HCT116 (cell line): ENCODE measurements at regions not wholly inside any gene's neighbourhood (a gene's known extent, or its start where the extent isn't known, plus 50 kb on each side); places are given as distances from the start of the nearest gene placed in this dataset.

Source experiments
- ATAC-seq: fragments of 200-7000 bp; cut with Tn5 transposase; 2 replicates; pipeline ENCODE4 v1.9.1; 2020; ENCODE audit warnings: mild to moderate bottlenecking, moderate library complexity
- BruUV-seq: library from RNA; stranded (reverse); fragments of 400-500 nt; replicated peaks from 2 replicates; lab custom pipeline; 2021; lab: Mats Ljungman, UMichigan
- CTCF ChIA-PET: fragments of 300-600 bp; sonication (Branson Sonifier 250); formaldehyde crosslinking; loops from one replicate; lab custom pipeline; 2021; ENCODE audit warnings: antibody characterized with exemption; lab: Charles Lee
- POLR2A ChIA-PET: fragments of 300-600, 350-600 bp; sonication (Branson Sonifier 250); formaldehyde crosslinking; loops from one replicate; lab custom pipeline; 2021; ENCODE audit warnings: antibody characterized with exemption; lab: Charles Lee
- RAD21 ChIA-PET, 2 experiments: fragments of 300-600 bp; sonication (Branson Sonifier 250); formaldehyde crosslinking; loops; one replicate each; lab custom pipeline; 2023; ENCODE audit warnings: low total read pairs in 2 of 2; ENCODE audit not compliant: uncharacterized antibody in 2 of 2, unreplicated experiment in 2 of 2, low non-redundant PET in 1 of 2; lab: Charles Lee
- DNase-seq: peaks from one replicate; pipeline ENCODE4 v3.0.0-alpha.2; 2010; ENCODE audit warnings: low read depth, low spot score
- H2AFZ ChIP-seq: fragments of 200-600 bp; shearing (Covaris generic), sonication (generic); 2 replicates; pipeline ENCODE4 v1.6.1; 2017; ENCODE audit warnings: low read depth, mixed run types, mixed read lengths, antibody characterized with exemption, low read length; ENCODE audit not compliant: poor library complexity, severe bottlenecking
- H3K27ac ChIP-seq: 2 replicates; pipeline ENCODE4 v1.5.1; 2012; ENCODE audit warnings: low read depth, low read length
- H3K27me3 ChIP-seq: fragments of 200-600 bp; sonication (generic); 2 replicates; pipeline ENCODE4 v1.6.1; 2016; ENCODE audit warnings: mixed run types, low read length, mixed read lengths; ENCODE audit not compliant: insufficient read depth
- H3K36me3 ChIP-seq, 2 experiments: fragments of 200-500 bp in 1 of 2; fragments of 200-600 bp in 1 of 2; sonication (Bioruptor generic) in 1 of 2; sonication (generic) in 1 of 2; 2 replicates each; pipeline versions ENCODE4 v1.5.1 to v1.6.1; 2014 to 2016; ENCODE audit warnings: low read length in 2 of 2, inconsistent platforms in 1 of 2, mixed read lengths in 1 of 2, mixed run types in 1 of 2; ENCODE audit not compliant: insufficient read depth in 2 of 2, control insufficient read depth in 1 of 2
- H3K4me1 ChIP-seq, 2 experiments: fragments of 200-600 bp in 1 of 2; sonication (generic) in 1 of 2; 2 replicates each; pipeline versions ENCODE4 v1.5.1 to v1.6.1; 2012 to 2017; ENCODE audit warnings: low read length in 2 of 2, inconsistent platforms in 1 of 2, mild to moderate bottlenecking in 1 of 2, mixed read lengths in 1 of 2, mixed run types in 1 of 2, moderate library complexity in 1 of 2; ENCODE audit not compliant: insufficient read depth in 2 of 2, control insufficient read depth in 1 of 2
- H3K4me2 ChIP-seq: fragments of 200-600 bp; sonication (generic); 2 replicates; pipeline ENCODE4 v1.6.1; 2017; ENCODE audit warnings: mixed run types, low read length, mixed read lengths
- H3K4me3 ChIP-seq, 2 experiments: fragments of 200-600 bp in 1 of 2; sonication (generic) in 1 of 2; replicated peaks in 1 of 2; 2 replicates each; pipeline ENCODE4 v1.5.1; 2011 to 2016; ENCODE audit warnings: low read length in 2 of 2, control low read depth in 1 of 2, low read depth in 1 of 2, mild to moderate bottlenecking in 1 of 2, mixed read lengths in 1 of 2, mixed run types in 1 of 2
- H3K79me2 ChIP-seq: fragments of 200-600 bp; sonication (generic); 2 replicates; pipeline ENCODE4 v1.6.1; 2017; ENCODE audit warnings: mild to moderate bottlenecking, mixed run types, low read length, moderate library complexity, mixed read lengths; ENCODE audit not compliant: insufficient read depth
- H3K9ac ChIP-seq: fragments of 200-600 bp; sonication (generic); 2 replicates; pipeline ENCODE4 v1.6.1; 2016; ENCODE audit warnings: low read length, mixed read lengths
- H3K9me2 ChIP-seq: fragments of 200-600 bp; sonication (generic), shearing (Covaris generic); 2 replicates; pipeline ENCODE4 v1.6.1; 2017; ENCODE audit warnings: mixed run types, mild to moderate bottlenecking, moderate library complexity; ENCODE audit not compliant: insufficient read depth
- H3K9me3 ChIP-seq, 2 experiments: fragments of 200-500 bp in 1 of 2; fragments of 200-600 bp in 1 of 2; sonication (Bioruptor generic) in 1 of 2; sonication (generic) in 1 of 2; 2 replicates each; pipeline ENCODE4 v1.6.1; 2014 to 2017; ENCODE audit warnings: low read length in 2 of 2, mixed read lengths in 2 of 2, inconsistent platforms in 1 of 2, low read depth in 1 of 2, mild to moderate bottlenecking in 1 of 2, mixed run types in 1 of 2, moderate library complexity in 1 of 2; ENCODE audit not compliant: control insufficient read depth in 1 of 2, insufficient read depth in 1 of 2
- H4K20me1 ChIP-seq: fragments of 200-600 bp; sonication (generic), shearing (Covaris generic); 2 replicates; pipeline ENCODE4 v1.6.1; 2017; ENCODE audit warnings: mixed run types, mild to moderate bottlenecking, moderate library complexity; ENCODE audit not compliant: insufficient read depth
- ATF3 ChIP-seq: IDR thresholded peaks from 2 replicates; pipeline ENCODE4 v1.6.1; 2012
- CBX3 ChIP-seq: IDR thresholded peaks from 2 replicates; pipeline ENCODE4 v1.6.1; 2012; ENCODE audit warnings: low read depth
- CEBPB ChIP-seq: IDR thresholded peaks from 2 replicates; pipeline ENCODE4 v1.6.1; 2012; ENCODE audit warnings: low read depth
- EGR1 ChIP-seq: IDR thresholded peaks from 2 replicates; pipeline ENCODE4 v1.6.1; 2012; ENCODE audit warnings: low read depth
- ELF1 ChIP-seq: IDR thresholded peaks from 2 replicates; pipeline ENCODE4 v1.6.1; 2012; ENCODE audit warnings: low read depth, borderline replicate concordance
- JUND ChIP-seq: IDR thresholded peaks from 2 replicates; pipeline ENCODE4 v1.6.1; 2012
- MAX ChIP-seq: IDR thresholded peaks from 2 replicates; pipeline ENCODE4 v1.6.1; 2012
- POLR2AphosphoS5 ChIP-seq: IDR thresholded peaks from 2 replicates; pipeline ENCODE4 v1.6.1; 2011; ENCODE audit warnings: mild to moderate bottlenecking, low read depth, low read length, moderate library complexity
- SIN3A ChIP-seq: IDR thresholded peaks from 2 replicates; pipeline ENCODE4 v1.6.1; 2012; ENCODE audit warnings: low read depth
- SRF ChIP-seq: IDR thresholded peaks from 2 replicates; pipeline ENCODE4 v1.6.1; 2012; ENCODE audit warnings: low read depth
- TCF7L2 ChIP-seq: IDR thresholded peaks from 2 replicates; pipeline ENCODE4 v1.7.0; 2011; ENCODE audit warnings: borderline replicate concordance, inconsistent platforms; ENCODE audit not compliant: insufficient read depth, insufficient read length; ENCODE audit errors: extremely low read depth
- YY1 ChIP-seq: IDR thresholded peaks from 2 replicates; pipeline ENCODE4 v1.6.1; 2011; ENCODE audit warnings: low read length, low read depth, moderate library complexity, mild to moderate bottlenecking; ENCODE audit not compliant: insufficient replicate concordance; ENCODE audit errors: extremely low read depth
- ZBTB33 ChIP-seq: IDR thresholded peaks from 2 replicates; pipeline ENCODE4 v1.6.1; 2011; ENCODE audit warnings: mild to moderate bottlenecking, low read length, moderate library complexity; ENCODE audit not compliant: insufficient replicate concordance; ENCODE audit errors: extremely low read depth
- ZFX ChIP-seq: fragments of 450-650 bp; IDR thresholded peaks from 2 replicates; pipeline ENCODE4 v1.6.1; 2017
- intact Hi-C: fragments of 100-400 bp; cut with micrococcal nuclease; formaldehyde crosslinking; loops from 2 replicates; pipeline ENCODE4 v1.10.0; 2022

GRCh38 chr19:32123355-32123940 is 222.0 kb upstream of the ZNF507 start:
- H3K9ac ChIP-seq = no peak overlapping the region
- H2AFZ ChIP-seq = no peak overlapping the region
- no peaks in the 10 kb centered on the region for H4K20me1 ChIP-seq
- no peak overlapping the region for H3K27ac ChIP-seq
- ATAC-seq (no peak), DNase-seq (no peak)
- no peaks in the 10 kb centered on the region; a peak in 2 of 4 replicates for H3K9me3 ChIP-seq
- BruUV-seq = no TSS peak
- POLR2A ChIA-PET = no interaction called here
- no peaks in the 10 kb centered on the region for H3K36me3 ChIP-seq
- no peak overlapping the region for H3K4me3 ChIP-seq
- H3K4me1 ChIP-seq = no peaks in the 10 kb centered on the region
- CTCF ChIA-PET = no interaction called here
- no peaks in the 10 kb centered on the region for H3K27me3 ChIP-seq
- no peaks in the 10 kb centered on the region for H3K9me2 ChIP-seq
- H3K79me2 ChIP-seq = no peaks in the 10 kb centered on the region
- intact Hi-C loops = no loop called here
- TF ChIP-seq CBX3 (no peak), CEBPB (no peak), ATF3 (no peak), ZFX (no peak), MAX (no peak), EGR1 (no peak), YY1 (no peak)
- no peak overlapping the region for H3K4me2 ChIP-seq
- RAD21 ChIA-PET = no interaction called here

- H3K9me2 ChIP-seq = no peaks in the 10 kb centered on the region
- intact Hi-C loops = no loop called here
These were observed 220.8 kb upstream of the ZNF507 start for GRCh38 chr19:32124585-32124984.

More at GRCh38 chr19:32124585-32124984, 220.8 kb upstream of the ZNF507 start:
- Histone ChIP-seq H3K27ac (no peak overlapping the region), H2AFZ (no peak overlapping the region), H3K27me3 (no peaks in the 10 kb centered on the region), H4K20me1 (no peaks in the 10 kb centered on the region), H3K9ac (no peak overlapping the region), H3K4me2 (no peak overlapping the region), H3K36me3 (no peaks in the 10 kb centered on the region), H3K4me1 (no peaks in the 10 kb centered on the region), H3K9me3 (no peaks in the 10 kb centered on the region; a peak in 2 of 4 replicates), H3K4me3 (no peak overlapping the region), H3K79me2 (no peaks in the 10 kb centered on the region)
- RAD21 ChIA-PET = no interaction called here
- no peak for TF ChIP-seq ELF1
- no peak for TF ChIP-seq ZBTB33
- TF ChIP-seq MAX = no peak
- no peak for TF ChIP-seq POLR2AphosphoS5
- TF ChIP-seq SRF = no peak
- no peak for TF ChIP-seq TCF7L2
- TF ChIP-seq JUND = no peak
- no peak for TF ChIP-seq CEBPB
- no peak for TF ChIP-seq SIN3A
- TF ChIP-seq ZFX = no peak
- TF ChIP-seq ATF3 = no peak
- no peak for TF ChIP-seq YY1
- ATAC-seq (no peak), DNase-seq (no peak)
- POLR2A ChIA-PET = no interaction called here
- CTCF ChIA-PET = no interaction called here
- no TSS peak for BruUV-seq
